GM12878 (cell line): ENCODE measurements at regions not wholly inside any gene's neighbourhood (a gene's known extent, or its start where the extent isn't known, plus 50 kb on each side); places are given as distances from the start of the nearest gene placed in this dataset.
"Not testable (repeated sequence)": the region's sequence is repeated elsewhere in the genome, so short reads cannot be mapped to it uniquely, and the experiment has no call there.

Experiments used
- ATAC-seq: fragments of 200-7000 bp; cut with Tn5 transposase; 3 replicates; pipeline ENCODE4 v1.9.1; 2020; ENCODE audit warnings: mild to moderate bottlenecking, moderate library complexity
- BruUV-seq: library from RNA; stranded (reverse); fragments of 400-500 nt; replicated peaks from 2 replicates; lab custom pipeline; 2021; lab: Mats Ljungman, UMichigan
- CTCF ChIA-PET: fragments of 300-600 bp; sonication (Branson Sonifier 250); formaldehyde crosslinking; extraction: SDS; loops from one replicate; lab custom pipeline; 2021; ENCODE audit warnings: inconsistent platforms; lab: Yijun Ruan, JAX
- POLR2A ChIA-PET: fragments of 350-600 bp; formaldehyde crosslinking; extraction: SDS; loops from one replicate; lab custom pipeline; 2021; ENCODE audit warnings: inconsistent platforms; lab: Charles Lee
- RAD21 ChIA-PET: fragments of 300-600 bp; sonication (Branson Sonifier 250); formaldehyde crosslinking; loops from one replicate; lab custom pipeline; 2023; ENCODE audit warnings: antibody characterized with exemption; ENCODE audit not compliant: unreplicated experiment; lab: Charles Lee
- SMC1A ChIA-PET: fragments of 300-600 bp; sonication (Branson Sonifier 250); formaldehyde crosslinking; loops from one replicate; lab custom pipeline; 2023; ENCODE audit not compliant: unreplicated experiment, uncharacterized antibody; lab: Charles Lee
- DNase-seq: peaks from one replicate; pipeline ENCODE4 v3.0.0-alpha.2; 2011; ENCODE audit warnings: low read depth, low spot score
- FAIRE-seq: peaks from 3 replicates; lab custom pipeline; 2011; peaks lifted over from hg19 to GRCh38; lab: Jason Lieb, UNC
- H2AFZ ChIP-seq: 2 replicates; pipeline ENCODE4 v1.6.0; 2011; ENCODE audit warnings: low read depth, low read length, control low read depth; ENCODE audit not compliant: control insufficient read depth
- H3K27ac ChIP-seq: 2 replicates; pipeline ENCODE4 v1.5.1; 2011; ENCODE audit warnings: control low read depth; ENCODE audit not compliant: control insufficient read depth, insufficient read depth
- H3K27me3 ChIP-seq, 2 experiments: replicated peaks in 1 of 2; 2 replicates each; pipeline versions ENCODE4 v1.6.0 to v1.6.1; 2011; ENCODE audit warnings: low read length in 1 of 2; ENCODE audit not compliant: control insufficient read depth in 2 of 2, insufficient read depth in 2 of 2
- H3K36me3 ChIP-seq, 2 experiments: 2 replicates each; pipeline ENCODE4 v1.5.1; 2011; ENCODE audit warnings: low read length in 1 of 2; ENCODE audit not compliant: control insufficient read depth in 2 of 2, insufficient read depth in 2 of 2
- H3K4me1 ChIP-seq: 2 replicates; pipeline ENCODE4 v1.6.1; 2011; ENCODE audit warnings: mild to moderate bottlenecking, low read length, moderate library complexity, mixed read lengths; ENCODE audit not compliant: control insufficient read depth, insufficient read depth
- H3K4me2 ChIP-seq: 2 replicates; pipeline ENCODE4 v1.6.0; 2011; ENCODE audit warnings: control low read depth; ENCODE audit not compliant: control insufficient read depth, insufficient read depth
- H3K4me3 ChIP-seq: fragments of 200-600 bp; sonication (generic); 2 replicates; pipeline ENCODE4 v1.5.1; 2016
- H3K79me2 ChIP-seq: 2 replicates; pipeline ENCODE4 v1.6.0; 2011; ENCODE audit warnings: low read length; ENCODE audit not compliant: control insufficient read depth, insufficient read depth
- H3K9ac ChIP-seq: 2 replicates; pipeline ENCODE4 v1.8.0; 2011; ENCODE audit warnings: low read length, control low read depth, mixed read lengths; ENCODE audit not compliant: control insufficient read depth, insufficient read depth
- H3K9me3 ChIP-seq: replicated peaks from 3 replicates; pipeline ENCODE4 v1.5.1; 2011; ENCODE audit warnings: mild to moderate bottlenecking, low read length; ENCODE audit not compliant: control insufficient read depth, insufficient read depth
- H4K20me1 ChIP-seq: 2 replicates; pipeline ENCODE4 v1.6.0; 2011; ENCODE audit not compliant: control insufficient read depth, insufficient read depth
- WGBS: methylation state at CpG from one replicate; pipeline ENCODE4 v1.1.6; 2016; ENCODE audit warnings: low lambda C conversion rate; ENCODE audit not compliant: insufficient replicate concordance, insufficient coverage; ENCODE audit errors: missing lambda C conversion rate; 5-methylcytosine and 5-hydroxymethylcytosine counted together
- in situ Hi-C: fragments of 300-500 bp; cut with MboI; formaldehyde crosslinking; loops from 9 replicates; pipeline ENCODE4 v1.14.3; 2018; ENCODE audit warnings: mixed read lengths
- intact Hi-C: fragments of 100-400 bp; cut with micrococcal nuclease; formaldehyde crosslinking; loops from one replicate; pipeline ENCODE4 v1.14.2; 2022; ENCODE audit not compliant: unreplicated experiment

- H4K20me1 ChIP-seq, H3K27me3 ChIP-seq, RAD21 ChIA-PET, H3K79me2 ChIP-seq, H3K4me2 ChIP-seq, H3K27ac ChIP-seq, in situ Hi-C loops, POLR2A ChIA-PET, intact Hi-C loops, H2AFZ ChIP-seq, DNase-seq, H3K4me1 ChIP-seq, FAIRE-seq, BruUV-seq, H3K36me3 ChIP-seq, ATAC-seq, H3K9ac ChIP-seq, SMC1A ChIA-PET, CTCF ChIA-PET, H3K9me3 ChIP-seq, H3K4me3 ChIP-seq: not testable (repeated sequence)
- 54% methylated on average over 6 of the region's 6 CpGs for WGBS
These were observed 88.2 kb upstream of the ADCY2 start for GRCh38 chr5:7307709-7308108.

- BruUV-seq, H2AFZ ChIP-seq, H3K9me3 ChIP-seq, H3K4me3 ChIP-seq, DNase-seq, in situ Hi-C loops, CTCF ChIA-PET, H3K79me2 ChIP-seq, RAD21 ChIA-PET, H3K4me2 ChIP-seq, H3K36me3 ChIP-seq, intact Hi-C loops, H3K27me3 ChIP-seq, H3K9ac ChIP-seq, FAIRE-seq, H3K27ac ChIP-seq, ATAC-seq, POLR2A ChIA-PET, H3K4me1 ChIP-seq, H4K20me1 ChIP-seq: not testable (repeated sequence)
- SMC1A ChIA-PET = interaction anchor here (0.6 kb wide), 1 partner anchor 23 kb away, joined by 4 read pairs; no protein-coding TSS in a partner anchor
- WGBS = 0% methylated on average over 6 of the region's 6 CpGs
These were observed 86.2 kb upstream of the ADCY2 start for GRCh38 chr5:7309715-7310114.

GRCh38 chr5:7310656-7311055 lies 85.3 kb upstream of the ADCY2 start:
- H3K36me3 ChIP-seq, H3K9me3 ChIP-seq, CTCF ChIA-PET, BruUV-seq, H2AFZ ChIP-seq, H4K20me1 ChIP-seq, H3K27ac ChIP-seq, intact Hi-C loops, DNase-seq, H3K4me1 ChIP-seq, FAIRE-seq, H3K79me2 ChIP-seq, POLR2A ChIA-PET, H3K4me3 ChIP-seq, ATAC-seq, SMC1A ChIA-PET, RAD21 ChIA-PET, H3K4me2 ChIP-seq, H3K27me3 ChIP-seq, H3K9ac ChIP-seq, in situ Hi-C loops: not testable (repeated sequence)
- 52% methylated on average over 4 of the region's 4 CpGs for WGBS
